HepG2 (cell line): ENCODE measurements at regions not wholly inside any gene's neighbourhood (a gene's known extent, or its start where the extent isn't known, plus 50 kb on each side); places are given as distances from the start of the nearest gene placed in this dataset.

ENCODE experiments used
- ARNT2 ChIP-seq: sonication (generic); formaldehyde crosslinking; IDR thresholded peaks from 2 replicates; pipeline ENCODE4 v1.8.0; 2022; ENCODE audit warnings: mild to moderate bottlenecking, low read depth, missing genetic modification reagents, moderate library complexity
- BRF2 ChIP-seq: sonication (generic); formaldehyde crosslinking; IDR thresholded peaks from 2 replicates; pipeline ENCODE4 v1.8.1; 2022; ENCODE audit warnings: mild to moderate bottlenecking, missing genetic modification reagents
- HES4 ChIP-seq: sonication (generic); formaldehyde crosslinking; IDR thresholded peaks from 2 replicates; pipeline ENCODE4 v1.9.0; 2021; ENCODE audit warnings: mild to moderate bottlenecking, missing genetic modification reagents, borderline replicate concordance
- HOMEZ ChIP-seq: IDR thresholded peaks from 2 replicates; pipeline ENCODE4 v1.6.1; 2016; ENCODE audit warnings: low read depth
- NCOA1 ChIP-seq: sonication (generic); formaldehyde crosslinking; IDR thresholded peaks from 2 replicates; pipeline ENCODE4 v1.9.0; 2021; ENCODE audit warnings: missing genetic modification reagents
- NR1H2 ChIP-seq: sonication (generic); formaldehyde crosslinking; IDR thresholded peaks from 2 replicates; pipeline ENCODE4 v1.8.1; 2022; ENCODE audit warnings: low read depth, missing genetic modification reagents, borderline replicate concordance
- RELA ChIP-seq: sonication (generic); formaldehyde crosslinking; IDR thresholded peaks from 2 replicates; pipeline ENCODE4 v1.4.0; 2020; ENCODE audit warnings: missing genetic modification reagents
- SAFB2 ChIP-seq: sonication (generic); formaldehyde crosslinking; IDR thresholded peaks from 2 replicates; pipeline ENCODE4 v1.5.1; 2020; ENCODE audit warnings: missing genetic modification reagents, low read depth, mild to moderate bottlenecking, borderline replicate concordance
- SPEN ChIP-seq: sonication (generic); formaldehyde crosslinking; IDR thresholded peaks from 2 replicates; pipeline ENCODE4 v1.5.1; 2020; ENCODE audit warnings: low read depth, mild to moderate bottlenecking, missing genetic modification reagents
- THAP11 ChIP-seq: IDR thresholded peaks from 2 replicates; pipeline ENCODE4 v1.6.1; 2016; ENCODE audit warnings: missing biosample characterization, missing genetic modification reagents
- THRA ChIP-seq: sonication (generic); formaldehyde crosslinking; IDR thresholded peaks from 2 replicates; pipeline ENCODE4 v1.4.0; 2020; ENCODE audit warnings: missing genetic modification reagents, borderline replicate concordance
- XRCC5 ChIP-seq: fragments of 200-400 bp; formaldehyde crosslinking; optimal IDR thresholded peaks from 2 replicates; pipeline ENCODE3; 2017; ENCODE audit warnings: mild to moderate bottlenecking, low read length
- ZFP41 ChIP-seq: sonication (generic); formaldehyde crosslinking; IDR thresholded peaks from 2 replicates; pipeline ENCODE4 v1.4.0; 2020; ENCODE audit warnings: mild to moderate bottlenecking, missing genetic modification reagents, borderline replicate concordance
- ZNF136 ChIP-seq: sonication (generic); formaldehyde crosslinking; IDR thresholded peaks from 2 replicates; pipeline ENCODE4 v1.8.1; 2022; ENCODE audit warnings: low read depth, mild to moderate bottlenecking, moderate library complexity, missing genetic modification reagents
- ZNF264 ChIP-seq: sonication (generic); formaldehyde crosslinking; IDR thresholded peaks from 2 replicates; pipeline ENCODE4 v1.4.0; 2020; ENCODE audit warnings: missing genetic modification reagents
- ZNF383 ChIP-seq: sonication (generic); formaldehyde crosslinking; IDR thresholded peaks from 2 replicates; pipeline ENCODE4 v1.4.0; 2020; ENCODE audit warnings: missing genetic modification reagents, mild to moderate bottlenecking, borderline replicate concordance
- ZNF605 ChIP-seq: sonication (generic); formaldehyde crosslinking; IDR thresholded peaks from 2 replicates; pipeline ENCODE4 v1.8.0; 2022; ENCODE audit warnings: mild to moderate bottlenecking, missing genetic modification reagents
- ZNF639 ChIP-seq: conservative IDR thresholded peaks from 2 replicates; pipeline ENCODE4 v1.6.1; 2018; ENCODE audit warnings: missing genetic modification reagents
- ZZZ3 ChIP-seq: sonication (generic); formaldehyde crosslinking; IDR thresholded peaks from 2 replicates; pipeline ENCODE4 v1.4.0; 2020; ENCODE audit warnings: missing genetic modification reagents, mild to moderate bottlenecking, borderline replicate concordance
- TF ChIP-seq, protein P1 (sequence below): sonication (generic); formaldehyde crosslinking; IDR thresholded peaks from 2 replicates; pipeline ENCODE4 v1.4.0; 2020; ENCODE audit warnings: missing genetic modification reagents

- TF ChIP-seq, protein P1, sequence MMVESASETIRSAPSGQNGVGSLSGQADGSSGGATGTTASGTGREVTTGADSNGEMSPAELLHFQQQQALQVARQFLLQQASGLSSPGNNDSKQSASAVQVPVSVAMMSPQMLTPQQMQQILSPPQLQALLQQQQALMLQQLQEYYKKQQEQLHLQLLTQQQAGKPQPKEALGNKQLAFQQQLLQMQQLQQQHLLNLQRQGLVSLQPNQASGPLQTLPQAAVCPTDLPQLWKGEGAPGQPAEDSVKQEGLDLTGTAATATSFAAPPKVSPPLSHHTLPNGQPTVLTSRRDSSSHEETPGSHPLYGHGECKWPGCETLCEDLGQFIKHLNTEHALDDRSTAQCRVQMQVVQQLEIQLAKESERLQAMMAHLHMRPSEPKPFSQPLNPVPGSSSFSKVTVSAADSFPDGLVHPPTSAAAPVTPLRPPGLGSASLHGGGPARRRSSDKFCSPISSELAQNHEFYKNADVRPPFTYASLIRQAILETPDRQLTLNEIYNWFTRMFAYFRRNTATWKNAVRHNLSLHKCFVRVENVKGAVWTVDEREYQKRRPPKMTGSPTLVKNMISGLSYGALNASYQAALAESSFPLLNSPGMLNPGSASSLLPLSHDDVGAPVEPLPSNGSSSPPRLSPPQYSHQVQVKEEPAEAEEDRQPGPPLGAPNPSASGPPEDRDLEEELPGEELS (CRISPR knock-in tag): no peak
- TF ChIP-seq THRA (no peak), ZNF383 (CRISPR knock-in tag) (no peak), ZNF136 (CRISPR knock-in tag) (no peak), NCOA1 (CRISPR knock-in tag) (no peak), SAFB2 (CRISPR knock-in tag) (no peak), ZNF639 (no peak), ZZZ3 (CRISPR knock-in tag) (no peak), THAP11 (CRISPR knock-in tag) (no peak), HES4 (CRISPR knock-in tag) (no peak), ARNT2 (no peak), NR1H2 (CRISPR knock-in tag) (no peak), SPEN (CRISPR knock-in tag) (peak; percentile 57; the same call in 1 of the 2 replicates), ZFP41 (CRISPR knock-in tag) (no peak), ZNF605 (CRISPR knock-in tag) (no peak), ZNF264 (CRISPR knock-in tag) (no peak), BRF2 (CRISPR knock-in tag) (no peak), XRCC5 (peak; percentile 89), HOMEZ (CRISPR knock-in tag) (no peak), RELA (CRISPR knock-in tag) (no peak)
Measured at GRCh38 chr16:80466024-80466987, 74.5 kb upstream of the DYNLRB2 start (continued).
